GM23248 (cell line): ENCODE measurements at regions not wholly inside any gene's neighbourhood (a gene's known extent, or its start where the extent isn't known, plus 50 kb on each side); places are given as distances from the start of the nearest gene placed in this dataset.

Experiments
- DNase-seq: peaks from one replicate; pipeline ENCODE4 v3.0.0-alpha.2; 2015
- H2AFZ ChIP-seq: fragments of 200-600 bp; sonication (generic); 2 replicates; pipeline ENCODE4 v1.6.1; 2016; ENCODE audit warnings: antibody characterized with exemption
- H3F3A ChIP-seq: fragments of 200-600 bp; sonication (generic); 2 replicates; pipeline ENCODE4 v1.6.1; 2016; ENCODE audit warnings: mild to moderate bottlenecking, antibody characterized with exemption, mixed run types; ENCODE audit not compliant: insufficient read depth
- H3K27ac ChIP-seq: fragments of 200-600 bp; sonication (generic); 2 replicates; pipeline ENCODE4 v1.5.1; 2016; ENCODE audit warnings: mild to moderate bottlenecking
- H3K27me3 ChIP-seq: fragments of 200-600 bp; sonication (generic); replicated peaks from 2 replicates; pipeline ENCODE4 v1.6.1; 2016; ENCODE audit warnings: mild to moderate bottlenecking; ENCODE audit not compliant: insufficient read depth
- H3K36me3 ChIP-seq: fragments of 200-600 bp; sonication (generic); 2 replicates; pipeline ENCODE4 v1.6.1; 2016; ENCODE audit warnings: low read depth, mild to moderate bottlenecking
- H3K4me1 ChIP-seq: fragments of 200-600 bp; sonication (generic); 2 replicates; pipeline ENCODE4 v1.6.1; 2016; ENCODE audit warnings: mild to moderate bottlenecking; ENCODE audit not compliant: insufficient read depth
- H3K4me2 ChIP-seq: fragments of 200-600 bp; sonication (generic); one replicate; pipeline ENCODE4 v1.6.1; 2016; ENCODE audit warnings: mild to moderate bottlenecking; ENCODE audit not compliant: unreplicated experiment
- H3K4me3 ChIP-seq: fragments of 200-600 bp; sonication (generic); 2 replicates; pipeline ENCODE4 v1.5.1; 2016; ENCODE audit warnings: mild to moderate bottlenecking
- H3K79me2 ChIP-seq: fragments of 200-600 bp; sonication (generic); 2 replicates; pipeline ENCODE4 v1.6.1; 2016; ENCODE audit warnings: mild to moderate bottlenecking; ENCODE audit not compliant: insufficient read depth
- H3K9ac ChIP-seq: fragments of 200-600 bp; sonication (generic); 2 replicates; pipeline ENCODE4 v1.6.1; 2016; ENCODE audit warnings: mild to moderate bottlenecking
- H3K9me2 ChIP-seq: fragments of 200-600 bp; sonication (generic); 2 replicates; pipeline ENCODE4 v1.6.1; 2016; ENCODE audit warnings: mixed run types, mild to moderate bottlenecking, moderate library complexity; ENCODE audit not compliant: insufficient read depth
- H3K9me3 ChIP-seq: fragments of 200-600 bp; sonication (generic); one replicate; pipeline ENCODE4 v1.6.1; 2017; ENCODE audit warnings: low read depth
- H4K20me1 ChIP-seq: fragments of 200-600 bp; sonication (generic); 2 replicates; pipeline ENCODE4 v1.6.0; 2016; ENCODE audit not compliant: insufficient read depth
- EZH2 ChIP-seq: fragments of 200-600 bp; sonication (generic); IDR thresholded peaks from 2 replicates; pipeline ENCODE4 v1.6.1; 2018; ENCODE audit warnings: antibody characterized with exemption, mild to moderate bottlenecking; ENCODE audit not compliant: insufficient read depth, poor library complexity, severe bottlenecking
- EZH2phosphoT487 ChIP-seq: fragments of 200-600 bp; sonication (generic); IDR thresholded peaks from 2 replicates; pipeline ENCODE4 v1.6.1; 2018; ENCODE audit warnings: antibody characterized with exemption, moderate library complexity, mild to moderate bottlenecking, low read depth; ENCODE audit not compliant: insufficient read depth
- WGBS, 2 experiments: methylation state at CpG; one replicate each; pipeline ENCODE4 v1.1.6; 2015 to 2017; ENCODE audit warnings: low lambda C conversion rate in 2 of 2, low coverage in 1 of 2; ENCODE audit errors: missing lambda C conversion rate in 2 of 2; 5-methylcytosine and 5-hydroxymethylcytosine counted together
- in situ Hi-C: fragments of 300-500 bp; cut with MboI; formaldehyde crosslinking; loops from 2 replicates; pipeline ENCODE4 v1.15.0; 2020

- Histone ChIP-seq H3K79me2 (no peaks in the 10 kb centered on the region), H3K9ac (no peak overlapping the region), H4K20me1 (no peaks in the 10 kb centered on the region), H3K27ac (no peak overlapping the region), H2AFZ (no peak overlapping the region), H3K4me3 (no peak overlapping the region), H3K9me3 (no peaks in the 10 kb centered on the region), H3K9me2 (no peaks in the 10 kb centered on the region), H3K36me3 (no peaks in the 10 kb centered on the region), H3K4me1 (no peaks in the 10 kb centered on the region), H3K27me3 (no peaks in the 10 kb centered on the region), H3K4me2 (no peak overlapping the region), H3F3A (no peaks in the 10 kb centered on the region)
- TF ChIP-seq EZH2phosphoT487 (no peak), EZH2 (no peak)
- no peak for DNase-seq
- in situ Hi-C loops: no loop called here
- 65 to 84% methylated on average over 4 of the region's 4 CpGs for WGBS, 2 experiments
Measured at GRCh38 chrX:96615448-96615847, 69.2 kb upstream of the DIAPH2 start.

DNA sequence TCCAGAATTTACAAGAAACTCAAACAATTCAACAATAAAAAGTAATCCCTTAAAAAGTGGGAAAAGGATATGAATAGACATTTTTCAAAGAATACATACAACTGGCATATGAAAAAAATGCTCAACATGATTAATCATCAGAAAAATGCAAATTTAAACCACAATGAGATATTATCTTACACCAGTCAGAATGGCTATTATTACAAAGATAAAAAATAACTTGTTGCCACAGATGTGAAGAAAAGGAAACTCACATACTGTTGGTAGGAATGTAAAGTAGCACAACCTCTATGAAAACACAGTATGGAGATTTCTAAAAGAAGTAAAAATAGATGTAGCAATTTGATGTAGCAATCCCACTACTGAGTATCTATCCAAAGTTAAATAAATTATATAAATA is 65.1 kb upstream of the DIAPH2 start:
- H3K4me1 ChIP-seq: no peaks in the 10 kb centered on the region
- no peaks in the 10 kb centered on the region for H3K9me3 ChIP-seq
- no peak overlapping the region for H3K4me2 ChIP-seq
- H3K27ac ChIP-seq: no peak overlapping the region
- no peak overlapping the region for H3K4me3 ChIP-seq
- no peaks in the 10 kb centered on the region for H3K9me2 ChIP-seq
- no peak overlapping the region for H2AFZ ChIP-seq
- no peaks in the 10 kb centered on the region for H4K20me1 ChIP-seq
- H3F3A ChIP-seq: no peaks in the 10 kb centered on the region
- in situ Hi-C loops: no loop called here
- DNase-seq: peak; percentile 11
- TF ChIP-seq EZH2: no peak
- TF ChIP-seq EZH2phosphoT487: no peak
- H3K27me3 ChIP-seq: no peaks in the 10 kb centered on the region
- no peaks in the 10 kb centered on the region for H3K36me3 ChIP-seq
- H3K79me2 ChIP-seq: no peaks in the 10 kb centered on the region
- no peak overlapping the region for H3K9ac ChIP-seq

DNA sequence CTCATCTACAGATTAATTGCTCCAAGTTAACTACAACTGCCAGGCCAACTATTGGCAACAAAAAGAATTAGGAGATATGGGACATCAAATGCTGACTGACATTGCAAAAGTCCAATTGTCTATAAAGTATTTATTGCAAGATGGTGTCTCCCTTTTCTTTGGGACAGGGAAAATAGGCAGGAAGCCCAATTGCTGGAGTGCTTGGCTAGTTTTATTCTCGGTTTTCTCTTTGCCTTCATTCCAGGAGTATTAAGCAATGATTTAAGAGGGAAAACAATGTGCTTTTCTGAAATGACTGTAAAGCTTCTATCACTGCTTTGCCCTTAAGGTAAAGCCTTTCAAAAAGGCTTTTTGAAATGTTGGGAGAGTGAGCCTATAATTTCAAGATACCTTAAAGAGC is 62.8 kb upstream of the DIAPH2 start:
- WGBS, 2 experiments: 5 to 25% methylated on average over 1 of the region's 1 CpG
- H3K9me2 ChIP-seq: no peaks in the 10 kb centered on the region
- no peak for DNase-seq
- no peak overlapping the region for H3K4me3 ChIP-seq
- no peaks in the 10 kb centered on the region for H3K36me3 ChIP-seq
- H2AFZ ChIP-seq: no peak overlapping the region
- no peaks in the 10 kb centered on the region for H3K4me1 ChIP-seq
- no peak overlapping the region for H3K27ac ChIP-seq
- no peaks in the 10 kb centered on the region for H3K79me2 ChIP-seq
- in situ Hi-C loops: no loop called here
- TF ChIP-seq EZH2phosphoT487 (no peak), EZH2 (no peak)
- no peak overlapping the region for H3K4me2 ChIP-seq
- H3K9ac ChIP-seq: no peak overlapping the region
- no peaks in the 10 kb centered on the region for H4K20me1 ChIP-seq
- no peaks in the 10 kb centered on the region for H3K27me3 ChIP-seq
- H3K9me3 ChIP-seq: no peaks in the 10 kb centered on the region
- H3F3A ChIP-seq: no peaks in the 10 kb centered on the region
